ENCODE measurements at regions not wholly inside any gene's neighbourhood (a gene's known extent, or its start where the extent isn't known, plus 50 kb on each side); places are given as distances from the start of the nearest gene placed in this dataset.
"Not testable (repeated sequence)": the region's sequence is repeated elsewhere in the genome, so short reads cannot be mapped to it uniquely, and the experiment has no call there.

DNA sequence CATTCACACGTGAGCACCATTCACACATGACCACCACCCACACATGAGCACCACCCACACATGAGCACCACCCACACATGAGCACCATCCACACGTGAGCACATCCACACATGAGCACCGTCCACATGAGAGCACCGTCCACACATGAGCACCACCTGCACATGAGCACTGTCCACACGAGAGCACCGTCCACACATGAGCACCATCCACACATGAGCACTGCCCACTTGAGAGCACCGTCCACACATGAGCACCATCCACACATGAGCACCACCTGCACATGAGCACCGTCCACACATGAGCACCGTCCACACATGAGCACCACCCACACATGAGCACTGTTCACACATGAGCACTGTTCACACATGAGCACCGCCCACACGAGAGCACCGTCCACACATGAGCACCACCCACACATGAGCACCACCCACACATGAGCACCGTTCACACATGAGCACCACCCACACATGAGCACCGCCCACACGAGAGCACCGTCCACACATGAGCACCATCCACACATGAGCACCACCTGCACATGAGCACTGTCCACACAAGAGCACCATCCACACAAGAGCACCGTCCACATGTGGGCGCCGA is 471.3 kb upstream of the SALL3 start:
- H3K27ac ChIP-seq (ENCODE audit: low read length); H3K36me3 ChIP-seq (ENCODE audit: control insufficient read depth in 2 of 2, insufficient read depth in 2 of 2, low read length in 2 of 2); H3K9ac ChIP-seq (ENCODE audit: low read length in 2 of 2); H3K9me3 ChIP-seq (ENCODE audit: control insufficient read depth in 2 of 2, low read length in 2 of 2); H3K27me3 ChIP-seq (ENCODE audit: control insufficient read depth in 1 of 2, insufficient read depth in 2 of 2, low read length in 2 of 2); H3K4me3 ChIP-seq (ENCODE audit: low read length in 2 of 2); H3K4me1 ChIP-seq (ENCODE audit: control insufficient read depth, insufficient read depth, low read length): not testable (repeated sequence)

DNA sequence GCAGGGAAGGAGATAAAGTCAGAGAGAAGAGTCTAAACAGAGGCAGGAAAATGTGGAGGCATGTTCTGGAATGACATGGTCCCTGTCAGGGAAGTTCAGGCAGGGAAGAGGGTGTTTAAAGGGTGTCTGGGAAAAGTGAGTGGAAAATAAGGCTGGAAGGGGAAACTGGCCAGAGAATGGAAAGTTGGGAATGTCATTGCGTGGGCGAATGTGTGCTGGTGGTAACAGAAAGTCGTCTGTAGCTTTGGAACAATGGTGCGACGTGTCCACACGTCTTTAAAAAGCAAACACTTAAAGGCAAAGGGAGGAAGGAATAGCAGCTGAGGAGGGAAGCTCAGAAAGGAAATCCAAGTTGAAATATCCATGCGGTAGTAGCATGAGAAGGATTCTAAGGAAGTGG is 469.5 kb upstream of the SALL3 start:
- Histone ChIP-seq H3K4me1 (ENCODE audit: control insufficient read depth, insufficient read depth, low read length) (no peaks in the 10 kb centered on the region), H3K9me3 (ENCODE audit: control insufficient read depth in 2 of 2, low read length in 2 of 2) (no peaks in the 10 kb centered on the region), H3K36me3 (ENCODE audit: control insufficient read depth in 2 of 2, insufficient read depth in 2 of 2, low read length in 2 of 2) (no peaks in the 10 kb centered on the region), H3K4me3 (ENCODE audit: low read length in 2 of 2) (no peak overlapping the region), H3K27ac (ENCODE audit: low read length) (no peak overlapping the region), H3K27me3 (ENCODE audit: control insufficient read depth in 1 of 2, insufficient read depth in 2 of 2, low read length in 2 of 2) (peaks cover 0 to 2% of the 10 kb centered on the region in 2 donors), H3K9ac (ENCODE audit: low read length in 2 of 2) (no peak overlapping the region)

DNA sequence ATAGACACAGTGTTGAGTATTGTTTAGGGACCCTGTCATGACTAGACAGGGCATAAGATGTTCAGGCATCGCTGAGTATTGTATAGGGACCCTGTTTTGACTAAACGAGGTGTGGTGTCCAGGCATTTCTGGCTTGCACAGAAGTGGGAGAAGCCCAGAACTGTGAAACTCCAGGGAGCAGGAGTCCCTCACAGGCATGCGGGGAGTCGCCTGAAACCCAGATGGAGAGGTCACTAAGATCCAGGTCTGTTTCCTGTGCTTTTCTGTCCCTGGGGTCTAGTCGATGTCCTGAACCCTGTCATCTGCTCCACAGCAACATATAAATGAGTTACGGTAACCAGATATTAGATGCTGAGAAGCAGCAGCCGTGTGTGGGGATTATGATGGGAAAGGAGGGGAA is 469.0 kb upstream of the SALL3 start:
- Histone ChIP-seq H3K27me3 (ENCODE audit: control insufficient read depth in 1 of 2, insufficient read depth in 2 of 2, low read length in 2 of 2) (peaks cover 0 to 2% of the 10 kb centered on the region in 2 donors), H3K4me3 (ENCODE audit: low read length in 2 of 2) (no peak overlapping the region)

DNA sequence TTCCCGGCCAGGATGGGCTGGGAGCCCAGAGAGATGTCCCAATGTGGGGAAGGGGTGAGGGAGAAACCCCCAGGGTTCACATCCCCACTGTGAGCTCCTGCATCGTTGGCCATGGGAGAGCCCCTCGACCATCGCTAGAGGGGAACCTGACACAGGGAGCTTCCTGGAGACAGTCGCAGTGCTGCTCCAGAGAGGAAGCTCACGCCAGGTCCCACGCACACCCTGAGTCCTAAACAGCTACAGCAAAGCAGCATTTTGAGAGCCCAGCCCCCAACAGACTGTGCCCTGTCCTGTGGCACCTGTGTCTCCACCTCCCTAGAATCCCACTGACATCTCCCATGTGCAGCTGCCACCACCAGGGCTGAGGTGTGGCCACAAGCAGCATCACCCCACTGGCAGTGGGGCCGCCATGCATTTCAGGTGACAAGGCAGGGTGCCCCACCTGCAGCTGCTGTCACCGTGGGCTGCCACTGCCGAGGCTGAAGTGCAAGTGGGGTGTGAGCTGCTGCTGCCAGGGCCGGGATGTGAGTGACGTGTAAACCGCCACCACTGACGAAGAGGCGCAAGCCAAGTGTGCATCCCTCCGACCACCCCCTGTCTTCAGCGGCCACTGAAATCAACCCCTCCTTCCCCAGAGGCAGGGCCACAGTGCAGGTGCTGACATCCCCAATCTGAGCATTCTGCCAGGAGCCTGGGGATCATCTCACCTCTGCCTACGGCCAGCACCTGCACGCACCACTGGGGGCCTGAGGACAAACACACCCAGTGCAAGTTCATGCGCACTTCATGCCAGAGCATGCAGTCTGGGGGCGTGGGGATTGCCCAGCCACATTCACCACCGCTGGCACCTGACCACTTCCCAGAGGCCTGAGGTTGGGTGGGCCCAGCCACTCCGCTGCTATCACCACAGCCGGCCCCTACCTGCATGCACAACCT is 467.7 kb upstream of the SALL3 start:
- peaks cover 0 to 2% of the 10 kb centered on the region in 2 donors for H3K27me3 ChIP-seq (ENCODE audit: control insufficient read depth in 1 of 2, insufficient read depth in 2 of 2, low read length in 2 of 2)
- H3K4me1 ChIP-seq (ENCODE audit: control insufficient read depth, insufficient read depth, low read length) = no peaks in the 10 kb centered on the region
- no peak overlapping the region for H3K9ac ChIP-seq (ENCODE audit: low read length in 2 of 2)
- no peak overlapping the region for H3K27ac ChIP-seq (ENCODE audit: low read length)
- H3K36me3 ChIP-seq (ENCODE audit: control insufficient read depth in 2 of 2, insufficient read depth in 2 of 2, low read length in 2 of 2) = no peaks in the 10 kb centered on the region
- H3K4me3 ChIP-seq (ENCODE audit: low read length in 2 of 2) = no peak overlapping the region
- H3K9me3 ChIP-seq (ENCODE audit: control insufficient read depth in 2 of 2, low read length in 2 of 2) = no peaks in the 10 kb centered on the region

More for the DNA sequence above, 469.0 kb upstream of the SALL3 start:
- H3K4me1 ChIP-seq (ENCODE audit: control insufficient read depth, insufficient read depth, low read length) = no peaks in the 10 kb centered on the region
- H3K9ac ChIP-seq (ENCODE audit: low read length in 2 of 2) = no peak overlapping the region
- H3K36me3 ChIP-seq (ENCODE audit: control insufficient read depth in 2 of 2, insufficient read depth in 2 of 2, low read length in 2 of 2) = no peaks in the 10 kb centered on the region
- H3K9me3 ChIP-seq (ENCODE audit: control insufficient read depth in 2 of 2, low read length in 2 of 2) = no peaks in the 10 kb centered on the region
- no peak overlapping the region for H3K27ac ChIP-seq (ENCODE audit: low read length)

DNA sequence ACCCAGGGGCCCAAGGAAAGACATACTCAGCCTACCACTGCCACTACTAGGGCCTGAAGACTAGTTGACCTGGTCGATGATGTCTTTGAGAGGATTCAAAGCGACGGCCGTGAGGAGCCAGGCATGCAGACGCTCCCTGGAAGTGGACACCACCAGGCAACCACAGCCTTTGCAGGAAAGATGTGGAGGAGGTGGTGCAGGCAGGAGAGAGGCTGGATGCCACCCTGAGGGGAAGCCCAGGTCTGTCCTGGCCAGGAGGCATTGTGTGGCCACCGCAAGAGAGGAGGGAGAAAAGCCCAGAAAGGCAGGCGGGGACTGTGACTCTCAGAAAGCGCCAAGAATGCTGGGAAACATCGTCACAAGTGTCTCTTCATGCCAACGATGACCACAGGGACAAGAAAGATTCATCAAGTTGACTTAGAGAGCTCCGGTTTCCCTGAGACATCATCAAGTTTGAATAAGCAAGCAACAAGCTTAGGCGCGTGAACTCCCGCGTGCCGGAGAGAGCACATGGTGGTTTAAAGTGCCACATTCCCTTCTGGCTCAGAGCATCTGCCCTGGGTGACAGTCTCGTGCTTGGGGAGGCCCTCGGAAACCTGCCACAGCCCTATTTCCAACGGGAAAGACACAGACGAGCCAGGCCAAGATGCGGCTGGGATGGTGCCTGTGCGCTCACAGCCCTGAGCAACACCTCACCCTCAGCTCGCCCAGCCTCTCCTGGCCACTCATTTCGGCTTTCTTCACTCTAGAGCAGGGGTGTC is 464.5 kb upstream of the SALL3 start:
- Histone ChIP-seq H3K4me1 (ENCODE audit: control insufficient read depth, insufficient read depth, low read length) (no peaks in the 10 kb centered on the region), H3K4me3 (ENCODE audit: low read length in 2 of 2) (no peak overlapping the region), H3K9ac (ENCODE audit: low read length in 2 of 2) (no peak overlapping the region), H3K27ac (ENCODE audit: low read length) (no peak overlapping the region), H3K36me3 (ENCODE audit: control insufficient read depth in 2 of 2, insufficient read depth in 2 of 2, low read length in 2 of 2) (no peaks in the 10 kb centered on the region), H3K27me3 (ENCODE audit: control insufficient read depth in 1 of 2, insufficient read depth in 2 of 2, low read length in 2 of 2) (peaks cover 0 to 2% of the 10 kb centered on the region in 2 donors), H3K9me3 (ENCODE audit: control insufficient read depth in 2 of 2, low read length in 2 of 2) (no peaks in the 10 kb centered on the region)

DNA sequence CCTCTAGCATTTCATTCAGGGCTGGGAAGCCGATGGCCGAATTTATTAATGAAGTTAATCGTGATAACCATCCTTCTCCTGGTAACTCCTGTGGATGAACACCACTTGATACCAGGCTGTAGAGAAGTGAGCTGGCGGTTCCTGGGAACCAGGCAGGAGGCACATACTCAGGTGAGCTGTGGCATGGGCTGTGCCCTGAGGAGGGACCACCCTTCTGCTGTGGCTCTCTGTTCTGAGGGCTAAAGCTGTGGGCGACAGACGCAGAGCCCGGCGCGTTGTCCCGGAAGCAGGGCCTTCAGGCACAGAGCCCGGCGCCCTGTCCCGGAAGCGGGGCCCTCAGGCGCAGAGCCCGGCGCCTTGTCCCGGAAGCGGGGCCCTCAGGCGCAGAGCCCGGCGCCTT is 462.3 kb upstream of the SALL3 start:
- H3K27me3 ChIP-seq (ENCODE audit: control insufficient read depth in 1 of 2, insufficient read depth in 2 of 2, low read length in 2 of 2) = no peaks in the 10 kb centered on the region
- no peak overlapping the region for H3K9ac ChIP-seq (ENCODE audit: low read length in 2 of 2)
- no peaks in the 10 kb centered on the region for H3K9me3 ChIP-seq (ENCODE audit: control insufficient read depth in 2 of 2, low read length in 2 of 2)
- no peaks in the 10 kb centered on the region for H3K4me1 ChIP-seq (ENCODE audit: control insufficient read depth, insufficient read depth, low read length)
- no peak overlapping the region for H3K27ac ChIP-seq (ENCODE audit: low read length)
- H3K36me3 ChIP-seq (ENCODE audit: control insufficient read depth in 2 of 2, insufficient read depth in 2 of 2, low read length in 2 of 2) = no peaks in the 10 kb centered on the region
- no peak overlapping the region for H3K4me3 ChIP-seq (ENCODE audit: low read length in 2 of 2)

DNA sequence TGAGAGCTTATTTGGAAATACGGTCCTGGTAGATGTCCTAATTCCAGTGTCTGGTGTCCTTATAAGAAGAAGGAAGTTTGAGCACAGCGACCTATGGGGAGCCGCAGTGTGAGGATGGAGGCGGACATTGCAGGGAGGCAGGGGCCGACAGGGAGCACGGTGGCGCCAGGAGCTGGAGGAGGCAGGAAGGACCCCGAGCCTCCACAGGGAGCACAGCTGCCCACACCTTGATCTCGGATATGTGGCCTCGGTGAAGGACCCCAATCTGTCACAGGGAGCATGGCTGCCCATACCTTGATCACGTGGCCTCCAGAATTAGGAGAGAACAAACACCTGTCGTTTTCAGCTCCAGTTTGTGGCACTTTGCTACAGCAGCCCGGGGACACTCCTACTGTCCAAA is 461.6 kb upstream of the SALL3 start:
- Histone ChIP-seq H3K27ac (ENCODE audit: low read length) (no peak overlapping the region), H3K9ac (ENCODE audit: low read length in 2 of 2) (no peak overlapping the region), H3K27me3 (ENCODE audit: control insufficient read depth in 1 of 2, insufficient read depth in 2 of 2, low read length in 2 of 2) (no peaks in the 10 kb centered on the region), H3K4me3 (ENCODE audit: low read length in 2 of 2) (no peak overlapping the region), H3K36me3 (ENCODE audit: control insufficient read depth in 2 of 2, insufficient read depth in 2 of 2, low read length in 2 of 2) (no peaks in the 10 kb centered on the region), H3K9me3 (ENCODE audit: control insufficient read depth in 2 of 2, low read length in 2 of 2) (no peaks in the 10 kb centered on the region), H3K4me1 (ENCODE audit: control insufficient read depth, insufficient read depth, low read length) (no peaks in the 10 kb centered on the region)

DNA sequence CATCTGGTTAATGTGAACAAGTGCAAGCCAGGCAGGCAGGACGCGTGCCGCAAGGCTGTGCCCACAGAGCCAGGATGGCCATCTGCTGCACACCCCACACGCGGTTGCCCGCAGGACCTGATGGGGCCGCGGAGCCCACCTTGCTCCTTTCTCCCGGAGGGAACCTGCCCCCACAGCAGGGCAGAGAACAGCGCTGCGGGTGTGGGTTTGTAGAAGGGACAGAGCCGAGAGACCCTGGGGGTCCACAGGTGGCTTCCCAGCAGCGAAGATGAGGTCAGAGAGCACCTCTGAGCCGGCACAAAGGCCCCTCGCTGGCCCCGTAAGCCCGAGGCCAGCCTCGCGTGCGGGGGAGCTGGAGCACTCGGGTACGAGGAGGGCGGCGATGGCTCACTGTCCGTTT is 460.8 kb upstream of the SALL3 start:
- H3K4me3 ChIP-seq (ENCODE audit: low read length in 2 of 2) = no peak overlapping the region
- no peak overlapping the region for H3K27ac ChIP-seq (ENCODE audit: low read length)
- no peak overlapping the region for H3K9ac ChIP-seq (ENCODE audit: low read length in 2 of 2)
- H3K36me3 ChIP-seq (ENCODE audit: control insufficient read depth in 2 of 2, insufficient read depth in 2 of 2, low read length in 2 of 2) = no peaks in the 10 kb centered on the region
- H3K4me1 ChIP-seq (ENCODE audit: control insufficient read depth, insufficient read depth, low read length) = no peaks in the 10 kb centered on the region
- no peaks in the 10 kb centered on the region for H3K9me3 ChIP-seq (ENCODE audit: control insufficient read depth in 2 of 2, low read length in 2 of 2)
- peaks cover 0 to 2% of the 10 kb centered on the region in 2 donors for H3K27me3 ChIP-seq (ENCODE audit: control insufficient read depth in 1 of 2, insufficient read depth in 2 of 2, low read length in 2 of 2)

DNA sequence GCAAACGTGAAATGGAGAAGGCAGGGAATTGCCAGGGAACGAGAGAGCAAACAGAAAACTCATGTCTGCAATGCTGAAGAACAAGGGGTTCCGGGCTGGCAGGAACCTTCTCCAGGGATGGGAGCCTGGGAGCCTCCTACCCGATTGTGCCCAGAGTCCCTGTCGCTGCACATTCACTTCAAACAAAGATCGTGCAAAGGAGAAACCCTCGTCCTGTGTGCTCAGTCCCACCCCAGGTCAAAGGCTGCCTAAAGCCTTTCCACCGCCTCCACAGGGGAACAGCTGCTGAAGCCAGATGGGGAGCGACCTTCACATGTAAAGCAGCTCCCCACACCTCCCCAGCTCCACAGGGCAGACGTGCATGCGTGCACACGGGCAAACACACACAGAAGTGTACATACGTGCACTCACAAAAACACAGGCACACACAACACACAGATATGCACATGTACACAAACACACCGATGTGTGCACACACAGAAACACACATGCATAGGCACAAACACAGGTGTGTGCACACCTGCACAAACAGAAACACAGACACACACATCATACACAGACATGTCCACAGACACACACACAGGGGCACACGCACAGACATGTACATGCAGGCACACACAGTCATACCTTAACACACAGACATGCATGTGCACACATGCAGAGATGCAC is 460.1 kb upstream of the SALL3 start:
- H3K27ac ChIP-seq (ENCODE audit: low read length) = no peak overlapping the region
- H3K4me3 ChIP-seq (ENCODE audit: low read length in 2 of 2) = no peak overlapping the region
- no peaks in the 10 kb centered on the region for H3K4me1 ChIP-seq (ENCODE audit: control insufficient read depth, insufficient read depth, low read length)
- peaks cover 0 to 2% of the 10 kb centered on the region in 2 donors for H3K27me3 ChIP-seq (ENCODE audit: control insufficient read depth in 1 of 2, insufficient read depth in 2 of 2, low read length in 2 of 2)
- H3K36me3 ChIP-seq (ENCODE audit: control insufficient read depth in 2 of 2, insufficient read depth in 2 of 2, low read length in 2 of 2) = no peaks in the 10 kb centered on the region
- no peak overlapping the region for H3K9ac ChIP-seq (ENCODE audit: low read length in 2 of 2)
- no peaks in the 10 kb centered on the region for H3K9me3 ChIP-seq (ENCODE audit: control insufficient read depth in 2 of 2, low read length in 2 of 2)

DNA sequence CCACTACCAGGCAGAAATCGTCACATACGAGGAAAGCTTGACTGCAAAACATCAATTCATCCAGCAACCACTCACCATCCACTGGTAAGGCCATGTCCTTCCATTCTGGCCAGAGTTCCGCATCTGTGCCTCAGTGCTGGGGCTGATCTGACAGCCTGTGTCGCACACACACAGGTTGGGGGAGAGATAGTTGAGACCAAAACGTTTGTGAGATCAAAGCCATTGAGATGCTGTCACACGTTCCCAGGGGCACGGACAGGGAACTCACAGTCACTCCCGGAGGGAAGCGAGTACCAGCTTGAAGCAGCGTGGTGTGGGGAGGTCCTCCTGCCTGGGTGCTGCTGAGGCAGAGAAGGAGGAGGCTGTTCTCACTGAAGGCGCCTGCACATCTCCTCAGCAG is 458.5 kb upstream of the SALL3 start:
- Histone ChIP-seq H3K9ac (ENCODE audit: low read length in 2 of 2) (no peak overlapping the region), H3K9me3 (ENCODE audit: control insufficient read depth in 2 of 2, low read length in 2 of 2) (no peaks in the 10 kb centered on the region), H3K27me3 (ENCODE audit: control insufficient read depth in 1 of 2, insufficient read depth in 2 of 2, low read length in 2 of 2) (peaks cover 0 to 2% of the 10 kb centered on the region in 2 donors), H3K4me3 (ENCODE audit: low read length in 2 of 2) (no peak overlapping the region), H3K36me3 (ENCODE audit: control insufficient read depth in 2 of 2, insufficient read depth in 2 of 2, low read length in 2 of 2) (no peaks in the 10 kb centered on the region), H3K27ac (ENCODE audit: low read length) (no peak overlapping the region), H3K4me1 (ENCODE audit: control insufficient read depth, insufficient read depth, low read length) (no peaks in the 10 kb centered on the region)

Data from stomach smooth muscle (tissue), 2 donors.